Activated CD8-positive, alpha-beta memory T cell treated with anti-CD3 and anti-CD28 coated beads, Interleukin-2, amount 50 U/mL, for 1 hour (primary cell): ENCODE measurements at regions not wholly inside any gene's neighbourhood (a gene's known extent, or its start where the extent isn't known, plus 50 kb on each side); places are given as distances from the start of the nearest gene placed in this dataset.
"Not testable (repeated sequence)": the region's sequence is repeated elsewhere in the genome, so short reads cannot be mapped to it uniquely, and the experiment has no call there.

Experiments used
- DNase-seq: peaks from one replicate; pipeline ENCODE4 v3.0.0-alpha.2; 2020; ENCODE audit errors: extremely low read depth

DNA sequence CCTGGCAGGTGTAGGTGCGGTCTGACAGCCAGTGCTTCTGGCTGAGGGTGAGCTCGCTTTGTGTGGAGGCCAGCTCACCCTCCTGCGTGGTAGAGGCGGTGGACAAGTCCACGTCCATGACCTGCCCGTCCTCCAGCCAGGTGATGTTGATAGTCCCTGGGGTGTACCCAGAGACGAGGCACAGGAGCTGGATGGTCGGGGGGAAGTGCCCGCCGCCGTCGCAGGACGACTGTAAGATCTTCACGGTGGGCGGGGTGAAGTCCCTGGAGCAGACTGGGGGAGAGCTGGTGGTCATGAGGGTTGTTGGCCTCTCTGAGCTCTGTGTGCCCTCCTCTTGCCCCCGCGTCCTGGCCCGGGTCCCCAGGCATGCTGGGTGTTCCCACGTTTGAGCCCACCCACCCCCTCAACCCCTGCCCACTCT is 74.6 kb downstream of the TMEM121 start:
- DNase-seq, result no peak

DNA sequence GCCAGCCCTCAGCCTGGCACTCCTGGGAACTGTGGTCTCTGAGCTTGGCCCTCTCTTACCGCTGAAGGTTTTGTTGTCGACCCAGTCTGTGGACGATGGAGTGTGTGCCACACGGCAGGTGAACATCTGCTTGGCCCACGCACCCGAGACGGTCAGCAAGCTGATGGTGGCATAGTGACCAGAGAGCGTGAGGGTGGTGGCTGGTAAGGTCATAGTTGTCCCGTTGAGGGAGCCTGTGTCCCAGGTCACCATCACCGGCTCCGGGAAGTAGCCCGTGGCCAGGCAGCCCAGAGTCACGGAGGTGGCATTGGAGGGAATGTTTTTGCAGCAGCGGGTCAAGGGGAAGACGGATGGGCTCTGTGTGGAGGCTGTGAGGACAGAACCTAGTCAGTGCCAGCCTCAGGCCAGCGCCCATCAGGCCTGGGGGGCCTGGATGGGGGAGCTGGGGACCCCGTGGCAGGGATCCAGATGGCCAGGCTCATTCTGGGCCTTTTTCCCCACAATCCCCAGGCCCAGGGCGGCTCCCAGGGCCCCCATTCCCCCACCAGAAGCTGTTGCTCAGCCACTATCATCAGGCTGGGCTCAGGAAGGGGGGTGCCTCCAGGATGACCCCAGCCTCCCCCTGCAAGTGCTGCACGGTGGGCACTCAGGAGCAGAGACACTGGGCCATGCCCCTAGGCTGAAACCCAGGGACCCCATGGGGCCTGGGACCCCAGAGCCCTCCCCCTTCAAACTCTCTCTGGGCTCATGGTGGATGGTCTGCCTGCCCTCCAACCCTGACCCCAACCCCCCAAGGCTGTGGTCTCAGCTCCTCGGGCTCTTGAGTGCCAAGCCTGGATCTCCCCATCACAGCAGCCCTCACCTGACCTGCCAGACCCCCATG is 75.2 kb downstream of the TMEM121 start:
- no peak for DNase-seq

DNA sequence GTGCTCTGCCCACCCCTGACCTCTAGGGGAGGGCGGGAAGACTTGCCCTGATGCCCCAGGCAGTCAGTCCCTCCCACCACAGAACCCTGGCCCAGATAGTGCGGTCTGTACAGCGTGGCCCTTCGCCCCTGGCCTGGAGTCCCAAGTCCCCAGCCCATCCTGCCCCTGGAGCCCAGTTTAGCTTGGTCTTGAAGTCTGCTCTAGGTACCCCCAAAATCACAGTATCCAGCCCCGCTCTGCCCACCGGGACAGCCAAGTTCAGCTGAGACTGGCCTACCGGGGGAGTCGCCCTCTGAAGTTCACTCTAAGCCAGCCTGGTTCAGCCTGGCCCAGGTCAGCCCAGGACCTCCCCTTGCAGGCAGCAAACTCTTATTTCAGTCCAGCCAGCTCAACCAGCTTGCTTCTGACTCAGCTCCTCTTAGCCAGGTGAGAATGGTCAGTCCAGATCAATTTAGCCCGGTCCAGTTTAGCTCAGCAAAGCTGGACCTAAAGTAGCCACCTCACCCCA is 75.9 kb downstream of the TMEM121 start:
- DNase-seq, result no peak

DNA sequence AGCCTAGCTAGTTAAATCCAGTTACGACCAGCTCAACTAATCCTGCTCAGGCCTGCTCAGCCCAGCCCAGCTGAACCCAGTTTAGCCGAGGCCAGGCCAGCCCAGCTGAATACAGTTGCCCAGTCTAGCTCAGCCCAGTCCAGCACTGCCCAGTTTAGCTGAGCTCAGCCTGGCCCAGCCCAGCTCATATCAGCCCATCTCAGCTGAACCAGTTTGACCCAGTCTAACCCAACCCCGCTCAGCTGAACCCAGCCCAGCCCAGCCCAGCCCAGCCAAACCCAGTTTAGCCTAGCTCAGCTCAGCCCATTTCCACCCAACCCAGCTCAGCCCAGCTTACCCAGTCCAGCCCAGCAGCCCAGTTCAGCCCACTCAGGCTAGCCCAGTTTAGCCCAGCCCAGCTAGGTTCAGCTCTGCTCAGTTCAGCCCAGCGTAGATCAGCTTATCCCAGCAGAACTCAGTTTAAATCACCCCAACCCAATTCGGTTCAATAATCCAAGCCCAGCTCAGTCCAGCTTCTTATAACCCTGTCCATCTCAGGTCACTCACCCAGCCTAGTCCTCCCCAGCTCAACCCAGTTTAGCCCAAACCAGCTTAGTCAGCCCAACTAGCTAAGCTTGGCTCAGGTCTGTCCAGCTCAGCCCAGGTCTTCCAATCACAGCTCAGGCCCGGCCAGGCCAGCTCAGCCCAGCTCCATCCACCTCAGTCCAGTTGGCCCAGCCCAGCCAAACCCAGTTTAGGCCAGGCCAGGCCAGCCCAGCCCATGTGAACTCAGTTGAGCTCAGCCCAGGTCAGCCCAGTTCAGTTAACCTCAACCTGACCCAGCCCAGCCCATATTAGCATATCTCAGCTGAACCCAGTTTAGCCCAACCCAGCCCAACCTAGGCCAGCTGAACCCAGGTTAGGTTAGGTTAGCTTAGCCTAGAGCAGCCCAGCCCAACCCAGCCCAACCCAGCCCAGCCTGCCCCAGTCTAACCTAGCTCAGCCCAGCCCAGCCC is 76.7 kb downstream of the TMEM121 start:
- DNase-seq, result no peak

DNA sequence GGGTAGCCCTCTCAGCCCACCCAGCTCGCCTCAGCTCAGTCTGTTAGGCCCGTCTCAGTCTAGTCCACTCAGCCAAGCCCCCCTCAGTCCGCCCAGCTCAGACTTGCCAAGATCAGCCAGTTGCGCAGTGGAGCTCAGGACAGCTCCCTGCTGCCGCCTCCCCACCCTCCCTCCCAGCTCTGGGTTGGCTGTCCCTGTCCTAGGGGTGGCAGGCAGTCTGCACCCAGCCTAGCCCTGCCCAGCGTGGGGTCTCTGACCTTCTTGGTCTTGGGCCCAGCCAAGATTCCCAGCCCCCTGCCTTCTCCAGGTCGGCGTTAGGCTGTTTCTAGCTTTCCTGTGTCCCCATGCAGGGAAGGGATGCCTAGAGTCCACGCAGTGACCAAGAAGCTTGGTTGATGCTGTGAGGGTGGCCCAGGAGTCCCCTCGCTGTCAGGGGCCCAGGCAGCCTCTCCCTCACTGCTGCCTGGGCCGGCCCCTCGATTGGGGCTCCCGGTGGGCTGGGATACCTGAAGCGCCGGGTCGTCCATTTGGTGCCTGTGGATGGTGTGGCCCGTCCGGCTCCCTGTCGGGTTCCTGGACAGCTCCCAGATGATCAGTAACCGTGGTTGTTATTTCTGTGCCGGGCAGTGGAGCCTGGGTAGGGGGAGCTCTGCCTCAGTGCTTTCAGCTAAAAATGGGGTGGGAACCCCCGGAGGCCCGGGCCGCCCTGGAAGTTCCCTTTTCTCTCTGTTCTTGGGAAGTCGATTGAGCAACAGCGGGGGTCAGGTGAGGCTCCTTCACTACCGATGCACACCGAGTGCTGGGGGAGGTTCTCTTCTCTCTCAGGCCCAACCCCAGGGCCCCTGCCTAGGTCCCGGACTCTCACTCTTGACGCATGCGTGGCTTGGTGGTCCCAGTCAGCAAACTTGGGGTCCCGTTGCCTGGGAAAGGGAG is 78.4 kb downstream of the TMEM121 start:
- not testable (repeated sequence) for DNase-seq

DNA sequence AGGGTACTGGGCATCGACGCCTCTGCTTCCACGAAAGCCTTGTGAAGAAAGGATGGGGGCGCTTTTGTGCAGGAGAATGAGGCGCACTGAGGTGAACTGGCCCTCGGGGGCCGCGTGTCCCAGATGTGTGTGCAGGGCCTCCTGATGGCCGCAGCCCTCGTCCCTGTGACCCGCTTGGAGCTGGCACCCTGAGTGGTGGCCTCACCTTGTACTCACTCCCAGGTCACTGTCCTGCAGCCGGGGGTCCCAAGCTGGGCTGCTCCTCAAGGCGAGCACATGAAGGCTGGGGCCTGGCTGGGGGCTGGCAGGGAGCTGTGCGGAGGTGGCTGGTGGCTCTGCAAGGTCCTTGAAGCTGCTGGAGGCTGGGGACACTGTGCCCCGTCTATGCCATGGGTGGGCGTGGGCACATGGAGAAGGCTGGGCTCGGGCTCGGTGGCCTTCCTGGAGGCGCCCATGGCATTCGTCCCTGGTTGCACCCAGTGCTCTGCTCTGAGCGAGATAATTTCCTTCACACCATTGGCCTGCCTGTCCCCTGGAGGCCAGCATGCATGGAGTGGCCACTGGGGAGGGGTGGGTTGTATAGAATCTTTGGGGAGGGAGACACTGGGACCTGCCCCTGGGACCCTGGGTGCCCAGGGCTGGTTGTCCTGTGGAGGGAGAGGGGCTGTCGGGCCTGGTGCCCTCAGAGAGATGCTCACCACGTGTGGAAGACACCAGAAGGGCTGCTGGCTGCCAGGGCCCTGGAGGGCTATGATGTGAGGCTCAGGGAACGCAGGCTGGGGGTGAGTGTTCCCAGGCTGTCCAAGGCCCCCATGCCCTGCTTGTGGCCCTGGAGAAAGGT is 79.3 kb downstream of the TMEM121 start:
- no peak for DNase-seq

DNA sequence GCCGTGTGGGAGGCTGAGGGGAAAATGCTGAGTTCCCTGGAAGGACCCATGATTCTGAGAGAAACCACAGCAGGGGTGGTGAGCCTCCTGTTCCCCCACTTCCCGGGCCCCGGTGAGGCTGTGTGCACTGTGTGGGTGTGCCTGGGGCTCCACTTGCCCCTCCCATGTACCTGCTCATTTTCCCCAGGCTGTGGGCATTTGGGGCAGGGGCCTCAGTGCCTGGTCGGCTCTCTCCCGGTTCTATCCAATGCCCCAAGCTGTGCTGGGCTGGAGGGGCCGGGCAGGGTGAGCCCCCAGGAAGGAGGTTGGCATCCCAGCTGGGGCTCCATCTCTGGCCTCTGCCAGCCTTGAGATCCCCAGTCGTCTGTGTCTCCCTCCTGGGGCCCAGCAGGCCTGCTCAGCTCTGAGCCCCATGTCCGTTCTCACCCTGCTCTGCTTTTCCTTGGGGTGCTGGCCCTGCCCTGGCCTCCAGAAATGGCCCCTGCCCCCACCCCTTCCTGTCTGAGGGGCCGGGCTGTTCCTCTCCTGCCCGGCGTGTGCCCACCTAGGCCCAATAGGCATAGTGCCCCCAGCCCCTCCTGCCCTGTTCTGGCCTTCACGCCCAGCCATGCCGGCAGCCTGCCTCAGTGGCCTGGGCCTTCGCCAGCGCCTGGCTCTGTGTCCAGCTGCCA is 80.1 kb downstream of the TMEM121 start:
- DNase-seq, result not testable (repeated sequence)

DNA sequence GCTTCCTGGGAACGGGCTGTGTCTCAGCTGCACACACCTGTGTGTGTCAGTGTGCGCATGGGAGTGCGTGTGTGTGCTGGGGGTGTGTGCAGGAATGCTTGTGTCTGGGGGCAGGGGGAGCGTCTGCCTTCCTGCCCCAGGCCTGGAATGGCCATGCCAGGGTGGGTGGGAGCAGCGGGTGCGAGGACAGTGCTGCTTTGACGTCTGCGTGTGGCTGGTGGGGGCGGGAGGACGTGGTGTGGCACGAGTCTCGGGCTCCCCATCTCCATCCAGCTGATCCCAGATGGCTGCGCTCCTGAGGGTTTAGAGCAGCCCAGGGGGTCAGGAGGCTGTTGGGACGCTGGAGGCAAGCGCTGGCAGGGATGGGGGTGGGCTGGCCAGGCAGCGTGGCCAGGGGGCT is 80.6 kb downstream of the TMEM121 start:
- DNase-seq, result not testable (repeated sequence)

DNA sequence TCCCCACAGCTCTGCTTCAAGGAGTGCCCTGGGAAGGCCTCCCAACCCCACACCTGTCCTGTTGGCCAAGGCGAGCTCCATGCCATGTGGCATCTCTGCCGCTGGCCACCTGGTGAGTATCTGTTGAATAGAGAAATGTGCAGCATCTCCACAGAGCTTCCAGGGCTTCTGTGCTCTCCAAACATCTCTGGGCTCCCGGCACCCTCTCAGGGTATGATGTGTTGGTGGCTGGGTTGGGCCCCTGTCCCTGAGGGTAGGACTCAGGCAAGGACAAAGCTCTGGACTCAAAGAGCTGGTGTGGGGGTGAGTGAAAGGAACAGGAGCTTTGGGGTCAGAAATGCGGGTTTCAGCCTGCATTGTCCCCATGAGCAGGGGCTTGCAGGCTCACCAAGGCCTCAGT is 88.6 kb downstream of the TMEM121 start:
- DNase-seq, result not testable (repeated sequence)

DNA sequence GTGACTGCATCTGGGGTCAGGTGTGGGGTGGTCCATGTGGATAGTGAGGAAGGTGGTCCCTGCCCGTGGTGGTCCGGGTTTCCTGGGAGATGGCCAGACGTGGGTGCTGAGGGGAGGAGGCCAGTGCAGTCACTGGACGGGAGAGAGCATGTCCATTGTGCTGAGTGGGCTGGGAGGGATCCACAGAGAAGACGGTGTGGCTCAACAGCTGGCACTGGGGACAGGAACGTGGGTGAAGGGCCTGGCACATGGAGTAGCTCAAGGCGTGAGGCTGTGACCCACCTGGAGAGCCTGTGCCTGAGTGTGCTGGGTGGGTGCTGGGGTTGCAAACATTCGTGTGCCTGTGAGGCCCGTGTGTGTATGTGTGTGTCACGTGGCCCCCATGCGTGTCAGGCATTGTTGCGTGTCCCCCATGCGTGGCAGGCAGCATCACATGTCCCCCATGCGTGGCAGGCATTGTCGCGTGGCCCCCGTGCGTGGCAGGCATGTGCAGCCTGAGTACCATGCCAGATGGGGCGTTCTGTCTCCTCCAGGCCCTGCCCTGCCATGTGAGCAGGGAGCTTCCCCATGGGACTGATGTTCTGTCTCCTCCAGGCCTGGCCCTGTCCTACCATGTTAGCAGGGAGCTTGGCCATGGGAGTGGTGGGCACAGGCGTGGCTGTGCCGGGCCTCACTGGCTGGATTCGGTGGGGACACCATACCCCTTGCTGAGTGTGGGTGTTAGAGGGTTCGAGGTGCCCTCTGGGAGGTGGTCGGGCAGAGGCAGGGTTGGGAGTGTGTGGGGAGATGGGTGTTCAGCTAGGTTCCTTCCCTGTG is 89.8 kb downstream of the TMEM121 start:
- DNase-seq, result not testable (repeated sequence)

DNA sequence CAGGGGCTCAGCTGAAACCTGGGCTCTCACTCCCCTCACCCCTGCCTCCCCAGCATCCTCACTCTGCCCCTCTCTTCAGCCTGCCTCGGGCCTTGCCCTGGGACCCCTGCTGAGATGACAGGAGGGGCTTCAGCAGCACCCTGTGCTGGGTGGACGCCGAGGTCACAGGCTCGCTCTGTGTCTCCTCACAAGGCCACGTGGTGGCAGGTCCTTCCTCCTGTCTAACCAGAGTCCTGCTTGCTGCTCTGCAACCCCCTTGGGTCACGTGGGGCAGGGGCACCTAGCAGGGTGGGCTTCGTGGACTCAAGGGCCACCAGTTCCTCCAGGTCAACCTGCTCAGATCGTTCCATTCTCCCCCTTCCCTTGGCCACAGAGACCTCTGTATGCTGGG is 90.4 kb downstream of the TMEM121 start:
- no peak for DNase-seq

DNA sequence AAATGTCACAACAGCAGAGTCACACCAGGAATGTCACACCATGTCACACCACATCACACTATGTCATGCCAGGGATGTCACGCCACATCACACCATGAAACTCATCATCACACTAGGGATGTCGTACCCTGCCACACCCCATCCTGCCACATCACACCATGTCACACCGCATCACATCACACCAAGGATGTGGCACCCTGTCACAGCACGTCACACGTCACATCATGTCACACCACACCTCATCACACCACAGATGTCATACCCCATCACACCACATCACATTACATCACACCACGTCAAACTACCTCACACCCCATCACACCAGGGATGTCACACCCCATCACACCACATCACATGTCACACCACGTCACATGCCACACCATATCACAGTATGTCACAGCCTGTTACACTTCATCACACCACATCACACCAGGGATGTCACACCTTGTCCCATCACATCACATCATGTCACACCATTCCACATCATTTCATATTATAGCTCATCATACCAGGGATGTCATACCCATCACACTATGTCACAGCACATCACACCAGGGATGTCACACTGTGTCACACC is 90.9 kb downstream of the TMEM121 start:
- DNase-seq, result no peak

DNA sequence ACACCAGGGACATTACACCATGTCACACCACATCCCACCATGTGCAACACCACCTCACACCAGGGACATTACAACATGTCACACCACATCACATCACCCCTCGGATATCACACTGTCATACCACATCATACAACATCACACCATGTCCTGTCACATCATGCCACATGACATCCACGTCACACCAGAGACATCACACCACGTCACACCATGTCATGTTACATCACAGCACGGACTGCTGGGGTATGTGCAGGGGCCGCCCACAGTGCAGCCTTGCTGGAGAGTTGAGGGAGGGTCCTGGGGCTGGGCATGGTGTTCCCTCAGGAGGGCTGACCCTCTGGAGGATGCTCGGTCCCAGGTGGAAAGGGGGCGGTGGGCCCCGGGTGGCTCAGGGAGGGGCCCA is 91.4 kb downstream of the TMEM121 start:
- not testable (repeated sequence) for DNase-seq

DNA sequence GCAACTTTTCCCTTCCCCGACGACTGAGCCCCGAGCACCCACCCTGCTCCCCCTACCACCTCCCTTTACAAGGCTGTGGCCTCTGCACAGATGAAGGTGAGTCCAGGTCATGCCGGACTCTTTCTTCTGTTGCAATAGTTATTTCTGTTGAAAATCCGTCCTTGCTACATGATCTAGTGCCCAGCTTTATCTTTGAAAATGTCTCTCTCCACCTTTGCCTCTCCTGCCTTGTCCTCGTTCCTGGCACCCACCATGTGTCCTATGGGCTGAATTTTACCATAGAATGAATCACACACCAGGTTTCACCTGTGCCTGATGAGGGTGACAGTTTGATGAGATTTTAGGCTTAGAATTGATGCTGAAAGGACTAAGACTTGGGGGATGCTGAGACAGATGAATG is 92.9 kb downstream of the TMEM121 start:
- DNase-seq, result not testable (repeated sequence)

DNA sequence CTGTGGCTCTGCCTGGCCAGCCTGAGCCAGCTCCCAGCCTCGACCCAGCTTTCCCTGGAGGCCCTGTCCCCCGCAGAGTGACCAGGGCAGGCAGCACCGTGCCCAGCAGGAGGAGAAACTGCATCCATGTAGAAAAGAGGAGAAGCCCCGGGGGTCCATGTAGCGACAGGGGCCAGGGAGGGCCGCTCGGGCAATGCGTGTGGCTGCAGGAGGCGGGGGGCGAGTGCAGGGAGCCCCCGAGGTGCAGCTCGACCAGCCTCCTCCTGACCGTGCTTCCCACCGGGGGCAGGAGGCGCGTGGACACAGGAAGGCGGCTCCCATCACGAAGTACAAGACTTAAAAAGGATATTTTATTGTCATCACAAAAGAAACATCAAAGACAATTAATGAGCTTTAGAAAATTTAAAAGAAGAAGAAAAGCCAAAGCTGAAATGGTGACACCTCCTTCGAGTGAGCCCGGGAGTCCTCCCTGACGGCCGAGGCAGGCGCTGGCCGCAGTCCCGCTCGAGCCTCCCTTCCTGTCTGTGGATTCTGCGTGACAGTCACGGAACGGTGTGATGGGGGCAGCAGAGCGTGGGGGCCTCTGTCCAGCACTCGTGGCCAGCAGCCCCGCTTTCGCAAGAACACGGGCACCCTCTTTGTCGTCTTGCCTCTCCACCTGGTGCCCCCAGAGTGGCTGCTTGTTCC is 93.9 kb downstream of the TMEM121 start:
- DNase-seq, result not testable (repeated sequence)

DNA sequence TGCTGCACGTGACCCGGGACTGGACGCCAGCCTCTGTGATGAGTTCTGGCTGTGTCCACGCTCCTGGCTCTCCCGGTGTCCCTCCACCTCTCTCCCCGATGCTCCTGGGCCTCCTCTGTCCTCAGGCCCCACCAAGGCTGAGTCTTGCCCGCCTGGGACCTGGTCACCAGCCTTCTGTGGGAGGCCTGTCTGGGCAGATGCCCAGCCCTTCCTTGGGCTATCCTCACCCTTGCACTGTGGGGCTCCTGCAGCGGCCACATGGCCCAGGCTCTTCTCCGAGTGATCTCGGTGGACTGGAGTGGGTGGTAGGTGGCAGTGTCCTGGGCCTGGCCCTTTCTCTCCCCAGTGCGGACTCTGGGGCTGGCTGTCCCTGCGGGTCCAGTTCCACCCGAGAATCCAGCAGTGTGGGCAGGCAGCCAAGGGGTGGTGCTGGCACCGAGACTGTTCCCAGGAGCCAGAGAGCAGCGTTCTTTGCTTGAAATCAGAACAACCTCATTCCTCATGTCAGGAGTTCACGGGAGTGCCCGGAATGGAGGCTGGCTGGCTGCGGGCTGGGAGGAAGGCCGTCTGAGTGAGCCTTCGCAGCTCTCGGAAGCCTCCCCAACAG is 94.6 kb downstream of the TMEM121 start:
- not testable (repeated sequence) for DNase-seq
